HG03064 (cell line): ENCODE measurements at regions not wholly inside any gene's neighbourhood (a gene's known extent, or its start where the extent isn't known, plus 50 kb on each side); places are given as distances from the start of the nearest gene placed in this dataset.
"Not testable (repeated sequence)": the region's sequence is repeated elsewhere in the genome, so short reads cannot be mapped to it uniquely, and the experiment has no call there.

ENCODE experiments used
- ATAC-seq: cut with Tn5 transposase; IDR thresholded peaks from one replicate; pipeline ENCODE4 v1.9.1; 2021; ENCODE audit warnings: low read depth; ENCODE audit not compliant: unreplicated experiment

- no peak for ATAC-seq
Measured at GRCh38 chr9:18063856-18064390, 410.0 kb upstream of the ADAMTSL1 start.

GRCh38 chr9:18066608-18067007 lies 407.3 kb upstream of the ADAMTSL1 start:
- ATAC-seq, result not testable (repeated sequence)

GRCh38 chr9:18067548-18068120 lies 406.3 kb upstream of the ADAMTSL1 start:
- no peak for ATAC-seq

GRCh38 chr9:18068900-18069299 lies 405.1 kb upstream of the ADAMTSL1 start:
- ATAC-seq, result no peak

GRCh38 chr9:18071651-18072060 lies 402.3 kb upstream of the ADAMTSL1 start:
- no peak for ATAC-seq

GRCh38 chr9:18073002-18073401 lies 401.0 kb upstream of the ADAMTSL1 start:
- ATAC-seq, result no peak

GRCh38 chr9:18074041-18074440 lies 399.9 kb upstream of the ADAMTSL1 start:
- ATAC-seq, result no peak

- ATAC-seq, result no peak
Measured at GRCh38 chr9:18075253-18075952, 398.6 kb upstream of the ADAMTSL1 start.

- no peak for ATAC-seq
Measured at GRCh38 chr9:18077941-18078678, 395.8 kb upstream of the ADAMTSL1 start.

GRCh38 chr9:18092138-18092537 lies 381.8 kb upstream of the ADAMTSL1 start:
- no peak for ATAC-seq

- no peak for ATAC-seq
Measured at GRCh38 chr9:18106006-18106560, 367.9 kb upstream of the ADAMTSL1 start.

- no peak for ATAC-seq
Measured at GRCh38 chr9:18109675-18110074, 364.3 kb upstream of the ADAMTSL1 start.

- no peak for ATAC-seq
Measured at GRCh38 chr9:18111146-18111545, 362.8 kb upstream of the ADAMTSL1 start.

GRCh38 chr9:18114559-18115475 lies 359.1 kb upstream of the ADAMTSL1 start:
- ATAC-seq, result no peak

- ATAC-seq, result no peak
Measured at GRCh38 chr9:18118268-18118667, 355.7 kb upstream of the ADAMTSL1 start.

GRCh38 chr9:18122171-18122570 lies 351.8 kb upstream of the ADAMTSL1 start:
- no peak for ATAC-seq

GRCh38 chr9:18124760-18125159 lies 349.2 kb upstream of the ADAMTSL1 start:
- ATAC-seq, result no peak

GRCh38 chr9:18126831-18127498 lies 347.0 kb upstream of the ADAMTSL1 start:
- ATAC-seq, result no peak

- no peak for ATAC-seq
Measured at GRCh38 chr9:18127499-18127875, 346.5 kb upstream of the ADAMTSL1 start.
